GM12878 (cell line): ENCODE measurements at regions not wholly inside any gene's neighbourhood (a gene's known extent, or its start where the extent isn't known, plus 50 kb on each side); places are given as distances from the start of the nearest gene placed in this dataset.

ENCODE experiments used
- ATAC-seq: fragments of 200-7000 bp; cut with Tn5 transposase; 3 replicates; pipeline ENCODE4 v1.9.1; 2020; ENCODE audit warnings: mild to moderate bottlenecking, moderate library complexity
- BruUV-seq: library from RNA; stranded (reverse); fragments of 400-500 nt; replicated peaks from 2 replicates; lab custom pipeline; 2021; lab: Mats Ljungman, UMichigan
- CTCF ChIA-PET: fragments of 300-600 bp; sonication (Branson Sonifier 250); formaldehyde crosslinking; extraction: SDS; loops from one replicate; lab custom pipeline; 2021; ENCODE audit warnings: inconsistent platforms; lab: Yijun Ruan, JAX
- POLR2A ChIA-PET: fragments of 350-600 bp; formaldehyde crosslinking; extraction: SDS; loops from one replicate; lab custom pipeline; 2021; ENCODE audit warnings: inconsistent platforms; lab: Charles Lee
- RAD21 ChIA-PET: fragments of 300-600 bp; sonication (Branson Sonifier 250); formaldehyde crosslinking; loops from one replicate; lab custom pipeline; 2023; ENCODE audit warnings: antibody characterized with exemption; ENCODE audit not compliant: unreplicated experiment; lab: Charles Lee
- SMC1A ChIA-PET: fragments of 300-600 bp; sonication (Branson Sonifier 250); formaldehyde crosslinking; loops from one replicate; lab custom pipeline; 2023; ENCODE audit not compliant: unreplicated experiment, uncharacterized antibody; lab: Charles Lee
- DNase-seq: peaks from one replicate; pipeline ENCODE4 v3.0.0-alpha.2; 2011; ENCODE audit warnings: low read depth, low spot score
- FAIRE-seq: peaks from 3 replicates; lab custom pipeline; 2011; peaks lifted over from hg19 to GRCh38; lab: Jason Lieb, UNC
- H2AFZ ChIP-seq: 2 replicates; pipeline ENCODE4 v1.6.0; 2011; ENCODE audit warnings: low read depth, low read length, control low read depth; ENCODE audit not compliant: control insufficient read depth
- H3K27ac ChIP-seq: 2 replicates; pipeline ENCODE4 v1.5.1; 2011; ENCODE audit warnings: control low read depth; ENCODE audit not compliant: control insufficient read depth, insufficient read depth
- H3K27me3 ChIP-seq, 2 experiments: replicated peaks in 1 of 2; 2 replicates each; pipeline versions ENCODE4 v1.6.0 to v1.6.1; 2011; ENCODE audit warnings: low read length in 1 of 2; ENCODE audit not compliant: control insufficient read depth in 2 of 2, insufficient read depth in 2 of 2
- H3K36me3 ChIP-seq, 2 experiments: 2 replicates each; pipeline ENCODE4 v1.5.1; 2011; ENCODE audit warnings: low read length in 1 of 2; ENCODE audit not compliant: control insufficient read depth in 2 of 2, insufficient read depth in 2 of 2
- H3K4me1 ChIP-seq: 2 replicates; pipeline ENCODE4 v1.6.1; 2011; ENCODE audit warnings: mild to moderate bottlenecking, low read length, moderate library complexity, mixed read lengths; ENCODE audit not compliant: control insufficient read depth, insufficient read depth
- H3K4me2 ChIP-seq: 2 replicates; pipeline ENCODE4 v1.6.0; 2011; ENCODE audit warnings: control low read depth; ENCODE audit not compliant: control insufficient read depth, insufficient read depth
- H3K4me3 ChIP-seq: fragments of 200-600 bp; sonication (generic); 2 replicates; pipeline ENCODE4 v1.5.1; 2016
- H3K79me2 ChIP-seq: 2 replicates; pipeline ENCODE4 v1.6.0; 2011; ENCODE audit warnings: low read length; ENCODE audit not compliant: control insufficient read depth, insufficient read depth
- H3K9ac ChIP-seq: 2 replicates; pipeline ENCODE4 v1.8.0; 2011; ENCODE audit warnings: low read length, control low read depth, mixed read lengths; ENCODE audit not compliant: control insufficient read depth, insufficient read depth
- H3K9me3 ChIP-seq: replicated peaks from 3 replicates; pipeline ENCODE4 v1.5.1; 2011; ENCODE audit warnings: mild to moderate bottlenecking, low read length; ENCODE audit not compliant: control insufficient read depth, insufficient read depth
- H4K20me1 ChIP-seq: 2 replicates; pipeline ENCODE4 v1.6.0; 2011; ENCODE audit not compliant: control insufficient read depth, insufficient read depth
- CREB1 ChIP-seq: IDR thresholded peaks from 2 replicates; pipeline ENCODE4 v1.6.1; 2012; ENCODE audit warnings: low read depth, mild to moderate bottlenecking, inconsistent platforms
- CREM ChIP-seq: IDR thresholded peaks from 2 replicates; pipeline ENCODE4 v1.6.1; 2014; ENCODE audit warnings: antibody characterized with exemption, low read depth
- EZH2 ChIP-seq: IDR thresholded peaks from 2 replicates; pipeline ENCODE4 v1.6.1; 2012; ENCODE audit warnings: low read depth, mild to moderate bottlenecking, control low read depth, inconsistent platforms, low read length, borderline replicate concordance; ENCODE audit not compliant: control insufficient read depth
- IKZF2 ChIP-seq, 2 experiments: fragments of 450-650 bp; IDR thresholded peaks; 2 replicates each; pipeline ENCODE4 v1.6.1; 2017; ENCODE audit warnings: mild to moderate bottlenecking in 2 of 2, moderate library complexity in 2 of 2
- NFXL1 ChIP-seq: fragments of 450-650 bp; IDR thresholded peaks from 2 replicates; pipeline ENCODE4 v1.6.1; 2017; ENCODE audit warnings: antibody characterized with exemption, mild to moderate bottlenecking, borderline replicate concordance
- NFYB ChIP-seq: IDR thresholded peaks from 2 replicates; pipeline ENCODE4 v1.6.1; 2011; ENCODE audit warnings: low read depth, mild to moderate bottlenecking, low read length, improper control_type of control experiment, moderate library complexity; ENCODE audit not compliant: insufficient read depth
- WGBS: methylation state at CpG from one replicate; pipeline ENCODE4 v1.1.6; 2016; ENCODE audit warnings: low lambda C conversion rate; ENCODE audit not compliant: insufficient replicate concordance, insufficient coverage; ENCODE audit errors: missing lambda C conversion rate; 5-methylcytosine and 5-hydroxymethylcytosine counted together
- in situ Hi-C: fragments of 300-500 bp; cut with MboI; formaldehyde crosslinking; loops from 9 replicates; pipeline ENCODE4 v1.14.3; 2018; ENCODE audit warnings: mixed read lengths
- intact Hi-C: fragments of 100-400 bp; cut with micrococcal nuclease; formaldehyde crosslinking; loops from one replicate; pipeline ENCODE4 v1.14.2; 2022; ENCODE audit not compliant: unreplicated experiment
- TF ChIP-seq, protein P1 (sequence below): fragments of 450-650 bp; conservative IDR thresholded peaks from 2 replicates; pipeline ENCODE4 v1.6.1; 2017; ENCODE audit warnings: mild to moderate bottlenecking, moderate library complexity
- TF ChIP-seq, protein P2 (sequence below): fragments of 450-650 bp; IDR thresholded peaks from 2 replicates; pipeline ENCODE4 v1.6.1; 2017; ENCODE audit warnings: mild to moderate bottlenecking, moderate library complexity

DNA sequence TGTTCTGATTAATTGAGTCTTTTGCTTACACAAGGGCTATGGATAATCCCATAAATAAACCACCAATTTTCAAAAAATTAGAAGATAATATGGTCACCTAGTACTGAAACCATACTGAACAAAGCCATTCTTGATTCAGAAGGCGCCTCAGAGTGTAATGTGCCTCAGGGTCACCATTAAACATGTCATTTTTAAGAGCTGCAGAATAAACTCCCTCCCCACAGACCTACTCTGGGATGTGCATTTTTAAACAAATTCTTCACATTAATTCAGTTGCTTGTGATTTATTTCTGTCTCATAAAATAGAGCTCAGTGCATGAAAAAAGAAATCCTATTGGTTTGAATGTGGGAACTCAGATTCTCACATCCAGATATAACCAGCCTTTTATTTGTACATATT lies 202.1 kb upstream of the HEY2 start:
- CTCF ChIA-PET, result no interaction called here
- no peaks in the 10 kb centered on the region for H4K20me1 ChIP-seq
- H3K4me1 ChIP-seq, result no peaks in the 10 kb centered on the region
- no peak overlapping the region for H3K9ac ChIP-seq
- H3K27ac ChIP-seq, result no peak overlapping the region
- DNase-seq (no peak), ATAC-seq (no peak), FAIRE-seq (no peak)
- no peak overlapping the region for H3K4me2 ChIP-seq
- H3K27me3 ChIP-seq, result no peaks in the 10 kb centered on the region
- POLR2A ChIA-PET, result no interaction called here
- in situ Hi-C loops (no loop called here), intact Hi-C loops (no loop called here)
- no peak overlapping the region for H2AFZ ChIP-seq
- SMC1A ChIA-PET, result interaction anchor here (0.8 kb wide), 1 partner anchor 11 kb away, joined by 3 read pairs; no protein-coding TSS in a partner anchor
- no peaks in the 10 kb centered on the region for H3K36me3 ChIP-seq
- no TSS peak for BruUV-seq
- H3K4me3 ChIP-seq, result no peak overlapping the region
- H3K79me2 ChIP-seq, result no peaks in the 10 kb centered on the region
- TF ChIP-seq IKZF2 (IDR thresholded peaks at IDR 0.05) (no peak), NFXL1 (no peak), NFYB (no peak)
- TF ChIP-seq, protein P1, sequence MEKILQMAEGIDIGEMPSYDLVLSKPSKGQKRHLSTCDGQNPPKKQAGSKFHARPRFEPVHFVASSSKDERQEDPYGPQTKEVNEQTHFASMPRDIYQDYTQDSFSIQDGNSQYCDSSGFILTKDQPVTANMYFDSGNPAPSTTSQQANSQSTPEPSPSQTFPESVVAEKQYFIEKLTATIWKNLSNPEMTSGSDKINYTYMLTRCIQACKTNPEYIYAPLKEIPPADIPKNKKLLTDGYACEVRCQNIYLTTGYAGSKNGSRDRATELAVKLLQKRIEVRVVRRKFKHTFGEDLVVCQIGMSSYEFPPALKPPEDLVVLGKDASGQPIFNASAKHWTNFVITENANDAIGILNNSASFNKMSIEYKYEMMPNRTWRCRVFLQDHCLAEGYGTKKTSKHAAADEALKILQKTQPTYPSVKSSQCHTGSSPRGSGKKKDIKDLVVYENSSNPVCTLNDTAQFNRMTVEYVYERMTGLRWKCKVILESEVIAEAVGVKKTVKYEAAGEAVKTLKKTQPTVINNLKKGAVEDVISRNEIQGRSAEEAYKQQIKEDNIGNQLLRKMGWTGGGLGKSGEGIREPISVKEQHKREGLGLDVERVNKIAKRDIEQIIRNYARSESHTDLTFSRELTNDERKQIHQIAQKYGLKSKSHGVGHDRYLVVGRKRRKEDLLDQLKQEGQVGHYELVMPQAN, result no peak
- 0% methylated on average over 1 of the region's 1 CpG for WGBS
- H3K9me3 ChIP-seq, result no peaks in the 10 kb centered on the region
- RAD21 ChIA-PET, result no interaction called here

DNA sequence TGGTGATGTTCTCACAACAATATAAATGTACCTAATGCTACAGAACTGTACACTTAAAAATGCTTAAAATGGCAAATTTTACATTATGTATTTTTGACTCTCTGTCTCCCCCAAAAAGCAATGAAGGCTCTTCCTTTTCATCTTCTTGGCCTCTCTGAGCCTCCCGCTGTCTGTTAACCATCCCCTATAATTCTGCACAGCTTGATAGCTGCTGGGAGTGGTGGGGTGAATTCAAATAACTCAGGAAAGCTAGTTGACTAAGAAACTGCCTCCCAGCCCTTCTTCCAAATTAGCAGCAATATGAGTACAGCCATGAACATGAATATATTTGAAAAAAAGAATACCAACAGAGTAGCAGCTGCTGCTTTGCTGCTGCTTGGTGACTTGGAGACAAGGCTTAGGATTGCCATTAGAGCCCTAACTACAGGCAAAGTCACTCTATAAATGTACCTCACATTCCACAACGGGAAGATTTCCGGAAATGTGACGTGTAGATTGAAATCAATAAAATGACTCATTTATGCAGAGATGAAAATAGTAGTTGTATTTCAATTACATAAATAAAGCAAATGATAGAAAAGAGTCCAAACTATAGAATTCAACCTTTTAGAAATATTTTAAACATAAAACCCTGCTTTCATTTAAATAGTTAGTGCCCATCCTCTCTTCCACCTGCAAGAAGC lies 200.1 kb upstream of the HEY2 start:
- Histone ChIP-seq H3K79me2 (no peaks in the 10 kb centered on the region), H3K4me1 (no peaks in the 10 kb centered on the region), H4K20me1 (no peaks in the 10 kb centered on the region), H3K36me3 (no peaks in the 10 kb centered on the region), H3K4me2 (no peak overlapping the region), H3K4me3 (no peak overlapping the region), H3K27me3 (no peaks in the 10 kb centered on the region), H3K9ac (no peak overlapping the region), H3K27ac (no peak overlapping the region), H3K9me3 (no peaks in the 10 kb centered on the region), H2AFZ (no peak overlapping the region)
- ATAC-seq, result no peak
- in situ Hi-C loops (no loop called here), intact Hi-C loops (no loop called here)
- ChIA-PET CTCF (no interaction called here), POLR2A (no interaction called here), RAD21 (interaction anchor here (0.8 kb wide), 1 partner anchor 35 kb away, joined by 3 read pairs; no protein-coding TSS in a partner anchor), SMC1A (interaction anchor here (0.9 kb wide), 1 partner anchor 10 kb away, joined by 4 read pairs; no protein-coding TSS in a partner anchor)
- no peak for FAIRE-seq
- 28% methylated on average over 4 of the region's 4 CpGs for WGBS
- no peak for DNase-seq
- no TSS peak for BruUV-seq
- no peak for TF ChIP-seq CREM
- TF ChIP-seq, protein P2, sequence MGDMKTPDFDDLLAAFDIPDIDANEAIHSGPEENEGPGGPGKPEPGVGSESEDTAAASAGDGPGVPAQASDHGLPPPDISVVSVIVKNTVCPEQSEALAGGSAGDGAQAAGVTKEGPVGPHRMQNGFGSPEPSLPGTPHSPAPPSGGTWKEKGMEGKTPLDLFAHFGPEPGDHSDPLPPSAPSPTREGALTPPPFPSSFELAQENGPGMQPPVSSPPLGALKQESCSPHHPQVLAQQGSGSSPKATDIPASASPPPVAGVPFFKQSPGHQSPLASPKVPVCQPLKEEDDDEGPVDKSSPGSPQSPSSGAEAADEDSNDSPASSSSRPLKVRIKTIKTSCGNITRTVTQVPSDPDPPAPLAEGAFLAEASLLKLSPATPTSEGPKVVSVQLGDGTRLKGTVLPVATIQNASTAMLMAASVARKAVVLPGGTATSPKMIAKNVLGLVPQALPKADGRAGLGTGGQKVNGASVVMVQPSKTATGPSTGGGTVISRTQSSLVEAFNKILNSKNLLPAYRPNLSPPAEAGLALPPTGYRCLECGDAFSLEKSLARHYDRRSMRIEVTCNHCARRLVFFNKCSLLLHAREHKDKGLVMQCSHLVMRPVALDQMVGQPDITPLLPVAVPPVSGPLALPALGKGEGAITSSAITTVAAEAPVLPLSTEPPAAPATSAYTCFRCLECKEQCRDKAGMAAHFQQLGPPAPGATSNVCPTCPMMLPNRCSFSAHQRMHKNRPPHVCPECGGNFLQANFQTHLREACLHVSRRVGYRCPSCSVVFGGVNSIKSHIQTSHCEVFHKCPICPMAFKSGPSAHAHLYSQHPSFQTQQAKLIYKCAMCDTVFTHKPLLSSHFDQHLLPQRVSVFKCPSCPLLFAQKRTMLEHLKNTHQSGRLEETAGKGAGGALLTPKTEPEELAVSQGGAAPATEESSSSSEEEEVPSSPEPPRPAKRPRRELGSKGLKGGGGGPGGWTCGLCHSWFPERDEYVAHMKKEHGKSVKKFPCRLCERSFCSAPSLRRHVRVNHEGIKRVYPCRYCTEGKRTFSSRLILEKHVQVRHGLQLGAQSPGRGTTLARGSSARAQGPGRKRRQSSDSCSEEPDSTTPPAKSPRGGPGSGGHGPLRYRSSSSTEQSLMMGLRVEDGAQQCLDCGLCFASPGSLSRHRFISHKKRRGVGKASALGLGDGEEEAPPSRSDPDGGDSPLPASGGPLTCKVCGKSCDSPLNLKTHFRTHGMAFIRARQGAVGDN, result no peak
- no peak for TF ChIP-seq EZH2
- no peak for TF ChIP-seq CREB1
